ENCODE measurements at regions not wholly inside any gene's neighbourhood (a gene's known extent, or its start where the extent isn't known, plus 50 kb on each side); places are given as distances from the start of the nearest gene placed in this dataset.

DNA sequence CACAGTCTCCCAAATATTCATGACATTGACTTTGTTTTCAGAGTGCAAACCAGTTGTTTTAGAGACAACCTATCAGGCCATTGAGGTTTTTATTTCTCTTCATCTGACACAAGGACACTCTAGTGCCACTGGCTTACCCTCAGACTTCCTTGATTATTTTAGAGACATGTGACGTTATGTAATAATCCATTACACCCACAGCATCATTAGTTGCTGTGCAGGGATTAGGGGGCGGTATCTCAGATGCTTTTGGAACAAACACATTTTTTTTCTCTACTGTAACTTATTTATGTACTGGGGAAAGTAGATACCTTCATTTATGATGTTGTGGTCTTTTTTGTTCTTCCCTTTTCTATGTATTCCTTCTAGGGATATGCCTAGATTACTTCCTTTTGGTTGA lies 2293.1 kb downstream of the PCDH7 start:
- Histone ChIP-seq H3K27me3 (no peaks in the 10 kb centered on the region), H3K4me1 (peaks cover 0 to 2% (median 0%) of the 10 kb centered on the region in 4 donors), H3K36me3 (no peaks in the 10 kb centered on the region), H3K9me3 (no peaks in the 10 kb centered on the region), H3K27ac (no peak overlapping the region), H3K4me3 (no peak overlapping the region)
- DNase-seq (ENCODE audit: low spot score in 2 of 2) = no peak
- TF ChIP-seq EP300 (IDR thresholded peaks at IDR 0.05) = no peak
- TF ChIP-seq POLR2A (IDR thresholded peaks at IDR 0.05) = no peak
- no peak for TF ChIP-seq CTCF (IDR thresholded peaks at IDR 0.05)
- 54 to 73% methylated on average over 2 of the region's 2 CpGs for WGBS, 2 donors

DNA sequence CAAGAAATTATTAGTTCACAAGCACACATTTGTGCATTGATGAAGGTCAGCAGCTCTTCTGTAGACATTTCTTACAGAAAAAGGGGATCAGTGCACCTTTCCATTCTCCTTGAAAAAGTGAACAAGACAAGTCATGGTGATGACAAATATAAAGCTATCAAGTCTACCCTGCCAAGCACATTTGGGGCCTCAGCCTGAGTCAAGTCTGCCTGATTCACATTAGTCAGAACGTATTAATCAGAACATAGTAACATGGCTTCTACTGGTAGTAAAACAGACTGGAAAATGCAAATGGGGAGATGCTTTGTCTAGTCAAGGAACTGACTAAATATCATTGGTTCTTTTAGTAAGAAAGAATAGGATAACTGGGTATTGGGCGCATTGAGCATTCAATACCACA lies 2305.1 kb downstream of the PCDH7 start:
- H3K36me3 ChIP-seq = no peaks in the 10 kb centered on the region
- no peak for DNase-seq (ENCODE audit: low spot score in 2 of 2)
- no peaks in the 10 kb centered on the region for H3K9me3 ChIP-seq
- no peak overlapping the region for H3K27ac ChIP-seq
- no peaks in the 10 kb centered on the region for H3K27me3 ChIP-seq
- H3K4me3 ChIP-seq = no peak overlapping the region
- TF ChIP-seq EP300 (IDR thresholded peaks at IDR 0.05) (no peak), POLR2A (IDR thresholded peaks at IDR 0.05) (no peak), CTCF (IDR thresholded peaks at IDR 0.05) (no peak)
- H3K4me1 ChIP-seq = no peaks in the 10 kb centered on the region
- 93 to 94% methylated on average over 2 of the region's 2 CpGs for WGBS, 2 donors

DNA sequence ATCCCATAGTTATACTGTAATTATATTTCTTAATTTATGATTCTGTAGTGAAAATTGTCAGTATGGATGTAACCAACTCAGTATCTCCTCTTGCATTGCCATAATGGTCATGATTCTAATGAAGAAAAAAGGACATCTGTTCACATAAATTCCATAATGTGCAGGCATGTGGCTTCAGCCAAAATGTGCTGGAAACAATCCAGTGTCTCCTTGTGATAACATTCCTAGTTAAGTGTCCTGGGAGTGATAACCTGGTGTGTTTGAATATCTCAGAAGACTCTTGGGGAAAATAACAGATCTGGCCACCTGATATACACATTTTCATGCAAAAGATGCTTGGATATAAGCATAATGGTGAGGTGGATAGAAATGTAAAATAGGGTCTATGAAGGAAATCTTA lies 2309.8 kb downstream of the PCDH7 start:
- Histone ChIP-seq H3K4me3 (no peak overlapping the region), H3K27ac (no peak overlapping the region), H3K4me1 (no peaks in the 10 kb centered on the region), H3K27me3 (no peaks in the 10 kb centered on the region), H3K36me3 (no peaks in the 10 kb centered on the region), H3K9me3 (no peaks in the 10 kb centered on the region)
- DNase-seq (ENCODE audit: low spot score in 2 of 2) = no peak
- TF ChIP-seq POLR2A (IDR thresholded peaks at IDR 0.05) = no peak
- TF ChIP-seq EP300 (IDR thresholded peaks at IDR 0.05) = no peak
- TF ChIP-seq CTCF (IDR thresholded peaks at IDR 0.05) = no peak

GRCh38 chr4:33031328-33031727 lies 2311.2 kb downstream of the PCDH7 start:
- TF ChIP-seq POLR2A (IDR thresholded peaks at IDR 0.05) (no peak), EP300 (IDR thresholded peaks at IDR 0.05) (no peak), CTCF (IDR thresholded peaks at IDR 0.05) (no peak)
- no peaks in the 10 kb centered on the region for H3K36me3 ChIP-seq
- no peak overlapping the region for H3K27ac ChIP-seq
- no peak overlapping the region for H3K4me3 ChIP-seq
- no peaks in the 10 kb centered on the region for H3K27me3 ChIP-seq
- no peaks in the 10 kb centered on the region for H3K9me3 ChIP-seq
- DNase-seq (ENCODE audit: low spot score in 2 of 2) = no peak
- H3K4me1 ChIP-seq = no peaks in the 10 kb centered on the region

DNA sequence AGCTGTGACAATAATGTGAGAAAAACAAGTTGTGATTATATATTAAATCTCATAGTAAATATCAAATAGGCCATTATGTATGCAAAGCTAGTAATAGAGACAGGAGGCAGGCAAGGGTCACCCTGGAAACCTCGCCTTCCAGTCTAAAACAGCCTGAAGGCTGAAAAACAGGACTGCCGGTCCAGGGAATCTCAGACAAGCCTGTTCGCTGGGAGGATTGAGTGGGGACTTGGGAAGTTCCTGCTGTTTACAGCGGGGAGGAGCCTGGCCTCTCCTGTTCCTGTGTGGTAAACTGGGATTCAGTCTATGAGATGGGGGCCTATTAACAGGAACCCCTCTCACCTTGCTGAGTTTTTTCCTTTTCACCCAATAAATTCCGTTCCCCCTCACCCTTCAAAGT lies 2317.3 kb downstream of the PCDH7 start:
- H3K9me3 ChIP-seq = no peaks in the 10 kb centered on the region
- no peaks in the 10 kb centered on the region for H3K36me3 ChIP-seq
- no peak overlapping the region for H3K4me3 ChIP-seq
- H3K27me3 ChIP-seq = no peaks in the 10 kb centered on the region
- no peak for DNase-seq (ENCODE audit: low spot score in 2 of 2)
- no peaks in the 10 kb centered on the region for H3K4me1 ChIP-seq
- WGBS, 2 donors = 74 to 78% methylated on average over 5 of the region's 5 CpGs
- H3K27ac ChIP-seq = no peak overlapping the region
- TF ChIP-seq POLR2A (IDR thresholded peaks at IDR 0.05) (no peak), CTCF (IDR thresholded peaks at IDR 0.05) (no peak), EP300 (IDR thresholded peaks at IDR 0.05) (no peak)
